ENCODE measurements at regions not wholly inside any gene's neighbourhood (a gene's known extent, or its start where the extent isn't known, plus 50 kb on each side); places are given as distances from the start of the nearest gene placed in this dataset.

DNA sequence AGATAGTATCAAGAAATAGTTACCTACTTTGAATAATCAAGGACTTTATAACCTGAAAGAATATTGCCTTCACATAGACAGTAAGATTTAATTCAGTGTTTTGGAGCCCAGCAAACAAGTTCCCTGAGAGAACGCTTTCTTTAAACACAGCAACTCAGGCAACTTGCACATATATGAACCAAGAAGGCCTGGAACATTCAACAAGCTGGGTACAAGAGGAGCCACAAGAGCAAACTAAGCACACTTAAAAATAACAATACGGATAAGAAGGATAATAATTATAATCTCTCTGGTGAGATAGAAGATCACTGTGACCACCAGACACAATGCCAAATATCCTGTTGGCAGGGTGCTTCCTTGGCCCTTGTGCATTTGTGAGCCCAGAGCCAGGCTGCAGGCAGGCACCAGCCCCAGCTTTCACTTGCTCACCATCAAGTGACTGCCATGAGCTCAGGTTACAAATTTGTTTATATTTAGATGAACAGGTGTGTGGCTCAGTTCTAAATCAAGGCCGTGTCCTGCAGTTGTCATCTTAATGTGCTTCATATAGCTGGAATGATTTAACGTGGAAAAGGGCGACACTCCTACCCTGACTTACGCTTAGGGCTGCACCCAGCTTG, 446.6 kb downstream of the IRS1 start:
- intact Hi-C loops (cut with micrococcal nuclease), result no loop called here
- Histone ChIP-seq H3K36me3 (ENCODE audit: control insufficient read depth in 2 of 3, insufficient read depth in 3 of 3, low read length in 3 of 3) (no peaks in the 10 kb centered on the region), H3K27me3 (ENCODE audit: control insufficient read depth in 2 of 2, insufficient read depth in 2 of 2, low read length in 2 of 2) (no peaks in the 10 kb centered on the region), H3K4me3 (ENCODE audit: low read length) (no peak overlapping the region), H3K27ac (ENCODE audit: low read depth, low read length) (no peak overlapping the region), H3K4me1 (ENCODE audit: control insufficient read depth in 2 of 2, insufficient read depth in 2 of 2, low read length in 2 of 2) (no peaks in the 10 kb centered on the region), H3K9me3 (ENCODE audit: control insufficient read depth in 2 of 3, low read length in 3 of 3) (no peaks in the 10 kb centered on the region)
- ChIA-PET POLR2A (no interaction called here), CTCF (no interaction called here)
- peaks cover 0 to 3% (median 0%) of the 10 kb centered on the region in 11 donors for H3K9me3 Mint-ChIP-seq
- no peak overlapping the region for H3K4me3 Mint-ChIP-seq
- peaks cover 5 to 16% (median 10%) of the 10 kb centered on the region in 5 donors for H3K27me3 Mint-ChIP-seq
- H3K27ac Mint-ChIP-seq, result no peak overlapping the region
- no peak for ATAC-seq
- H3K4me1 Mint-ChIP-seq, result no peaks in the 10 kb centered on the region
- no peaks in the 10 kb centered on the region for H3K36me3 Mint-ChIP-seq
- DNase-seq, result no peak

GRCh38 chr2:226351711-226352110, 447.9 kb downstream of the IRS1 start:
- Mint-ChIP-seq H3K9me3 (peaks cover 0 to 3% (median 0%) of the 10 kb centered on the region in 11 donors), H3K36me3 (no peaks in the 10 kb centered on the region), H3K4me1 (no peaks in the 10 kb centered on the region), H3K4me3 (no peak overlapping the region), H3K27ac (no peak overlapping the region), H3K27me3 (peaks cover 0 to 10% (median 5%) of the 10 kb centered on the region in 5 donors)
- ChIA-PET POLR2A (no interaction called here), CTCF (interaction anchor here (0.6 kb wide), 1 partner anchor 673 kb away, joined by 3 read pairs; no protein-coding TSS in a partner anchor)
- intact Hi-C loops (cut with micrococcal nuclease), result no loop called here
- ATAC-seq, result no peak
- no peak for DNase-seq
- Histone ChIP-seq H3K4me3 (ENCODE audit: low read length) (no peak overlapping the region), H3K9me3 (ENCODE audit: control insufficient read depth in 2 of 3, low read length in 3 of 3) (no peaks in the 10 kb centered on the region), H3K4me1 (ENCODE audit: control insufficient read depth in 2 of 2, insufficient read depth in 2 of 2, low read length in 2 of 2) (no peaks in the 10 kb centered on the region), H3K36me3 (ENCODE audit: control insufficient read depth in 2 of 3, insufficient read depth in 3 of 3, low read length in 3 of 3) (no peaks in the 10 kb centered on the region), H3K27ac (ENCODE audit: low read depth, low read length) (no peak overlapping the region), H3K27me3 (ENCODE audit: control insufficient read depth in 2 of 2, insufficient read depth in 2 of 2, low read length in 2 of 2) (no peaks in the 10 kb centered on the region)

DNA sequence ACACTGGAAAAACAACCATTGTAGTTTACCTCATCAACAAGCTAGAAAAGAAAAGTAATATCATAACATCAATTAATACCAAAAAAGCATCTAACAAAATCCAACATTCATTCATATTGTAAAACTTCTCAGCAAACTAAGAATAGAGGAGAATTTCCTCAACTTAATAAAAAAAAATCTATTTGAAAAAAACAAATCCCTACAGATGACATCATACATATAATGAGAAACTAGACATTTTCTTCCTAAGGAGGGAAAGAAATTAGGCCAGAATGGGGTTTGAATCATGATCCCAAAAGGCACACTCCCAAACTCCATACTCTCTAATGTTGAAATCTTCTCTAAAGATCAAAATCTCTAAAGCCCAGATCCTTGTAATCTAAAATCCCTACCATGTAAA, 460.0 kb downstream of the IRS1 start:
- H3K9me3 ChIP-seq (ENCODE audit: control insufficient read depth in 2 of 3, low read length in 3 of 3), result no peaks in the 10 kb centered on the region
- H3K4me3 Mint-ChIP-seq, result no peak overlapping the region
- peaks cover 0 to 2% of the 10 kb centered on the region in 2 donors for H3K27me3 ChIP-seq (ENCODE audit: control insufficient read depth in 2 of 2, insufficient read depth in 2 of 2, low read length in 2 of 2)
- no peak overlapping the region for H3K27ac Mint-ChIP-seq
- H3K27ac ChIP-seq (ENCODE audit: low read depth, low read length), result no peak overlapping the region
- no peaks in the 10 kb centered on the region for H3K4me1 ChIP-seq (ENCODE audit: control insufficient read depth in 2 of 2, insufficient read depth in 2 of 2, low read length in 2 of 2)
- intact Hi-C loops (cut with micrococcal nuclease), result no loop called here
- peaks cover 0 to 11% (median 7%) of the 10 kb centered on the region in 5 donors for H3K27me3 Mint-ChIP-seq
- no peak overlapping the region for H3K4me3 ChIP-seq (ENCODE audit: low read length)
- CTCF ChIA-PET, result no interaction called here
- H3K9me3 Mint-ChIP-seq, result no peaks in the 10 kb centered on the region
- ATAC-seq, result no peak
- no peaks in the 10 kb centered on the region for H3K4me1 Mint-ChIP-seq
- no peaks in the 10 kb centered on the region for H3K36me3 ChIP-seq (ENCODE audit: control insufficient read depth in 2 of 3, insufficient read depth in 3 of 3, low read length in 3 of 3)
- POLR2A ChIA-PET, result no interaction called here
- DNase-seq, result no peak
- H3K36me3 Mint-ChIP-seq, result no peaks in the 10 kb centered on the region

DNA sequence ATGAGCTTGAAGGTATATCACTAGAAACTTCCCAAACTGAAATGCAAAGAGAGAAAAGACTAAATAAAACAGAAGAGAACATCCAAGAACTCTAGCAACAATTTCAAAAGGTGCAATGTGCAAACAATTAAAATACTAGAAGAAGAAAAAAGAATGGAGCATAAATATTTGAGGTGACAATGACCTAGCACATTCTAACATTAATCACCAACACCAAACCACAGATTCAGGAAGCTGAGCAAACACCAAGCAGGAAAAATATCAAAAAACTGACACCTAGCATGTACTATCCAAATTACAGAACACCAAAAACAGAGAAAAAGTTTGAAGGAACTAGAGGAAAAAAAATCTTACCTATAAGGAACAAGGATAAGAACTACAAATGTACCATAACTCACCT, 460.8 kb downstream of the IRS1 start:
- no peak for ATAC-seq
- Mint-ChIP-seq H3K9me3 (no peaks in the 10 kb centered on the region), H3K4me3 (no peak overlapping the region), H3K4me1 (no peaks in the 10 kb centered on the region), H3K27me3 (peaks cover 0 to 11% (median 7%) of the 10 kb centered on the region in 5 donors), H3K27ac (no peak overlapping the region), H3K36me3 (no peaks in the 10 kb centered on the region)
- H3K4me3 ChIP-seq (ENCODE audit: low read length), result no peak overlapping the region
- no peaks in the 10 kb centered on the region for H3K36me3 ChIP-seq (ENCODE audit: control insufficient read depth in 2 of 3, insufficient read depth in 3 of 3, low read length in 3 of 3)
- DNase-seq, result no peak
- H3K27me3 ChIP-seq (ENCODE audit: control insufficient read depth in 2 of 2, insufficient read depth in 2 of 2, low read length in 2 of 2), result no peaks in the 10 kb centered on the region
- H3K27ac ChIP-seq (ENCODE audit: low read depth, low read length), result no peak overlapping the region
- H3K4me1 ChIP-seq (ENCODE audit: control insufficient read depth in 2 of 2, insufficient read depth in 2 of 2, low read length in 2 of 2), result no peaks in the 10 kb centered on the region
- no peaks in the 10 kb centered on the region for H3K9me3 ChIP-seq (ENCODE audit: control insufficient read depth in 2 of 3, low read length in 3 of 3)
- intact Hi-C loops (cut with micrococcal nuclease), result no loop called here
- ChIA-PET POLR2A (no interaction called here), CTCF (no interaction called here)

DNA sequence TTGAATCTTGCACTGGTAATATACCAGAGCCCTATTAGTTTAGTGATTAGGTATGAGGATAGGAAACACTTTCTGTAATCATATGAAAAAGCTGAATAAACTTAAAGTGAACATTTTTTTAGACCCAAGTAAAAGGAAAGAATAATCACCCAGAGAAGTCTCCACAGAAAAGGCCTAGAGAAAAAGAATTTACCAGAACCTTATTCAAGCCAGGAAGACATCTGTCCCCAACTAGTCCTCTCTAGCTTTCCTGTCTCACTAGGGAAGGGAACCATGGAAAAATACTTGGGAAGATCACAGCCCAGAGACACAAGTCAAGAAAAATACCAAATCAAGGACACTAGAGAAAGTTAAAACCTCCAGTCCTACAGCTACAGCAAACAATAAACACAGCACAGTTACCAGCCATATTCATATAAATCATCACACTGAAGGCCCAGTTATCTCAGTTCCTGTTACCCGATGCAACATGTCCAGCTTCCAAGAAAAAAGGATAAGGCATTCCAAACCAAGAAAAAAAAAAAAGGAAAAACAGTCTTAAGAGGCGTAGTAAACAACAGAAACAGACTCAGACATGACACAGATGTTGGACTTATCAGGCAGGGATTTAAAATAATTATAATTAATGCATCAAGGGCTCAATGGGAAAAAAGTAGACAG, 461.5 kb downstream of the IRS1 start:
- no peaks in the 10 kb centered on the region for H3K36me3 Mint-ChIP-seq
- Histone ChIP-seq H3K36me3 (ENCODE audit: control insufficient read depth in 2 of 3, insufficient read depth in 3 of 3, low read length in 3 of 3) (no peaks in the 10 kb centered on the region), H3K27me3 (ENCODE audit: control insufficient read depth in 2 of 2, insufficient read depth in 2 of 2, low read length in 2 of 2) (no peaks in the 10 kb centered on the region), H3K4me3 (ENCODE audit: low read length) (no peak overlapping the region), H3K9me3 (ENCODE audit: control insufficient read depth in 2 of 3, low read length in 3 of 3) (no peaks in the 10 kb centered on the region), H3K27ac (ENCODE audit: low read depth, low read length) (no peak overlapping the region), H3K4me1 (ENCODE audit: control insufficient read depth in 2 of 2, insufficient read depth in 2 of 2, low read length in 2 of 2) (no peaks in the 10 kb centered on the region)
- H3K4me1 Mint-ChIP-seq, result no peaks in the 10 kb centered on the region
- no peak overlapping the region for H3K27ac Mint-ChIP-seq
- ChIA-PET POLR2A (interaction anchor here (0.6 kb wide), 1 partner anchor 234 kb away, joined by 3 read pairs; no protein-coding TSS in a partner anchor), CTCF (no interaction called here)
- peaks cover 0 to 11% (median 4%) of the 10 kb centered on the region in 5 donors for H3K27me3 Mint-ChIP-seq
- intact Hi-C loops (cut with micrococcal nuclease), result no loop called here
- no peak for DNase-seq
- no peak for ATAC-seq
- H3K9me3 Mint-ChIP-seq, result no peaks in the 10 kb centered on the region
- no peak overlapping the region for H3K4me3 Mint-ChIP-seq

- Mint-ChIP-seq H3K4me1 (no peaks in the 10 kb centered on the region), H3K27me3 (peaks cover 0 to 11% (median 4%) of the 10 kb centered on the region in 5 donors), H3K27ac (no peak overlapping the region), H3K4me3 (no peak overlapping the region), H3K36me3 (no peaks in the 10 kb centered on the region), H3K9me3 (no peaks in the 10 kb centered on the region)
- Histone ChIP-seq H3K4me3 (ENCODE audit: low read length) (no peak overlapping the region), H3K27ac (ENCODE audit: low read depth, low read length) (no peak overlapping the region), H3K4me1 (ENCODE audit: control insufficient read depth in 2 of 2, insufficient read depth in 2 of 2, low read length in 2 of 2) (no peaks in the 10 kb centered on the region), H3K27me3 (ENCODE audit: control insufficient read depth in 2 of 2, insufficient read depth in 2 of 2, low read length in 2 of 2) (no peaks in the 10 kb centered on the region), H3K9me3 (ENCODE audit: control insufficient read depth in 2 of 3, low read length in 3 of 3) (no peaks in the 10 kb centered on the region), H3K36me3 (ENCODE audit: control insufficient read depth in 2 of 3, insufficient read depth in 3 of 3, low read length in 3 of 3) (no peaks in the 10 kb centered on the region)
- DNase-seq (no peak), ATAC-seq (no peak)
- CTCF ChIA-PET, result no interaction called here
- POLR2A ChIA-PET, result no interaction called here
- intact Hi-C loops (cut with micrococcal nuclease), result no loop called here
Measured at GRCh38 chr2:226336283-226336682, 463.3 kb downstream of the IRS1 start.

All from naive thymus-derived CD4-positive, alpha-beta T cell (primary cell).